ENCODE measurements at regions not wholly inside any gene's neighbourhood (a gene's known extent, or its start where the extent isn't known, plus 50 kb on each side); places are given as distances from the start of the nearest gene placed in this dataset.

DNA sequence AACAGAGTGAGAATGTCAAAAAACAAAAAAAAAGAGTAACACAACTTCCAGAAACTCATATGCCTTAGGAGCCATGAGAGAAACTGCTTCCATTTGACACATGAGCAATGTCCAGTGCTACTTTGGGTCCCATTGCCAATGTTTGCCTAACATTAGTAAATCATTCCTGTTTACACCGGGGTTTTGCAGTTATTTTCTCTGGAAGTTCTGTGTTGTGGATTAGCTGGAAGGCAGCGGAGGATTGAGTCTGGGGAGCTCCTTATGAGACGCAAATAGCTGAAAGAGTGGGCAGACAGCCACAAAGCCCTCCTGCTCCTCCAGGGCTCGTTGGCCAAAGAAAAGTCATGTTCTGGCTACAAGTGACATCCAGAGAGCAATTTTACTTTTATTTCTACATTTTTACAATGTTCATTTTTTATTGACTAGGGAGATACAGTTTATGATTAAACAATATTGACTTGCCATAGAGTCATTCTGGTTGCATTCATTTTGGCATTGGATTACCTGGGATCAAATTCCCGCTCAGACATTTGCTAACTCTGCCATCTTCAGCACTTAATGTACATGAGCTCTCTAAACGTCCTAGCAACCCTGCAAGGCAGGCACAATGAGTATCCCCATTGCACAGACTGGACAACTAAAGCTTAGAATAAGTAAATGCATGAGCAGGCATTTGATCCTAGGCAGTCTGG, 66.4 kb upstream of the GALNT2 start:
- TF ChIP-seq, protein P1, sequence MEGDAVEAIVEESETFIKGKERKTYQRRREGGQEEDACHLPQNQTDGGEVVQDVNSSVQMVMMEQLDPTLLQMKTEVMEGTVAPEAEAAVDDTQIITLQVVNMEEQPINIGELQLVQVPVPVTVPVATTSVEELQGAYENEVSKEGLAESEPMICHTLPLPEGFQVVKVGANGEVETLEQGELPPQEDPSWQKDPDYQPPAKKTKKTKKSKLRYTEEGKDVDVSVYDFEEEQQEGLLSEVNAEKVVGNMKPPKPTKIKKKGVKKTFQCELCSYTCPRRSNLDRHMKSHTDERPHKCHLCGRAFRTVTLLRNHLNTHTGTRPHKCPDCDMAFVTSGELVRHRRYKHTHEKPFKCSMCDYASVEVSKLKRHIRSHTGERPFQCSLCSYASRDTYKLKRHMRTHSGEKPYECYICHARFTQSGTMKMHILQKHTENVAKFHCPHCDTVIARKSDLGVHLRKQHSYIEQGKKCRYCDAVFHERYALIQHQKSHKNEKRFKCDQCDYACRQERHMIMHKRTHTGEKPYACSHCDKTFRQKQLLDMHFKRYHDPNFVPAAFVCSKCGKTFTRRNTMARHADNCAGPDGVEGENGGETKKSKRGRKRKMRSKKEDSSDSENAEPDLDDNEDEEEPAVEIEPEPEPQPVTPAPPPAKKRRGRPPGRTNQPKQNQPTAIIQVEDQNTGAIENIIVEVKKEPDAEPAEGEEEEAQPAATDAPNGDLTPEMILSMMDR (conservative IDR thresholded peaks at IDR 0.05) = no peak
- no peak for TF ChIP-seq ZFX (IDR thresholded peaks at IDR 0.05)
